ENCODE measurements at regions not wholly inside any gene's neighbourhood (a gene's known extent, or its start where the extent isn't known, plus 50 kb on each side); places are given as distances from the start of the nearest gene placed in this dataset.
"Not testable (repeated sequence)": the region's sequence is repeated elsewhere in the genome, so short reads cannot be mapped to it uniquely, and the experiment has no call there.

DNA sequence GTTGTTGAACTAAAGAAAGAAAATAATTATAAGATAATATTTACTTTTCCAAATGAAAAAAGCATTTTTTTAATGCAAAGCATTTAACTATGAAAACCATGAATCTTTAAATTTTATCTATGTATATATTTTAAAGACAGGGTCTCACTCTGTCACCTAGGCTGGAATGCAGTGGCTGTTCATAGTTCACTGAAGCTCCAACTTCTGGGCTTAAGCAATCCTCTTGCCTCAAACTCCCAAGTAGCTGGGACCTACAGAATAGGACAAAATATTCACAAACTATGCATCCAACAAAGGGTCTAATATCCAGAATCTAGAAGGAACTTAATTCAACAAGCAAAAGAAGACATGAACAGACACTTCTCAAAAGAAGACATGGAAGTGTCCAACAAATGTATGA is 55.9 kb upstream of the ALB start:
- Mint-ChIP-seq H3K36me3 (no peaks in the 10 kb centered on the region), H3K27ac (no peak overlapping the region), H3K27me3 (peaks cover 0 to 4% of the 10 kb centered on the region in 2 donors), H3K4me3 (no peak overlapping the region), H3K4me1 (peaks cover 3 to 5% of the 10 kb centered on the region in 2 donors), H3K9me3 (no peaks in the 10 kb centered on the region)
- ATAC-seq (replicated peaks) (no peak), DNase-seq (no peak)

GRCh38 chr4:73347497-73347896 is 56.6 kb upstream of the ALB start:
- Mint-ChIP-seq H3K9me3 (no peaks in the 10 kb centered on the region), H3K4me1 (peaks cover 3 to 5% of the 10 kb centered on the region in 2 donors), H3K27ac (no peak overlapping the region), H3K4me3 (no peak overlapping the region), H3K27me3 (peaks cover 0 to 4% of the 10 kb centered on the region in 2 donors), H3K36me3 (no peaks in the 10 kb centered on the region)
- ATAC-seq (replicated peaks) (no peak), DNase-seq (no peak)

GRCh38 chr4:73345399-73345975 is 58.6 kb upstream of the ALB start:
- Mint-ChIP-seq H3K9me3 (no peaks in the 10 kb centered on the region), H3K27ac (no peak overlapping the region), H3K4me1 (peaks cover 3 to 5% of the 10 kb centered on the region in 2 donors), H3K27me3 (peaks cover 0 to 4% of the 10 kb centered on the region in 2 donors), H3K4me3 (no peak overlapping the region), H3K36me3 (no peaks in the 10 kb centered on the region)
- ATAC-seq (replicated peaks) (no peak), DNase-seq (no peak)

DNA sequence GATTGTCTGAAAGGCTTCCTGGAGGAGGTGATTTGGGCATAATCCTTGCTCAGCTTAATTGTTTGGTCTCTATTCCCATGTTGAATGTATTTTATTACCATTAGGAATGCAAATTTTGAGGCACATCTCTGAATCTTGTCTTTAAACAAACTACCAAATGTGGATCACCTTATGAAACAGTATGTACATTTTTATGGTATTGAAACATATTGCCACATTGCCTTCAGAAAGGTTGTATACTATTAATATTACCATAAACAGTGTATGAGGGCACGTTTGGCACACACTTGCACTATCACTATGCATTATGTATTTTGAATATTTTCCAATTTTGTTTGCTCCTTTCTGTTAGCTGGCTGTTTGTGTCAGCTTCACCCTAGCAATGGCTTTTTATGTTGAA is 60.0 kb upstream of the ALB start:
- Mint-ChIP-seq H3K4me3 (no peak overlapping the region), H3K4me1 (peaks cover 3 to 5% of the 10 kb centered on the region in 2 donors), H3K27me3 (peaks cover under 1 to 4% of the 10 kb centered on the region in 2 donors), H3K27ac (no peak overlapping the region), H3K9me3 (no peaks in the 10 kb centered on the region), H3K36me3 (no peaks in the 10 kb centered on the region)
- DNase-seq (no peak), ATAC-seq (replicated peaks) (no peak)

- no peaks in the 10 kb centered on the region for H3K36me3 Mint-ChIP-seq
- DNase-seq: no peak
- ATAC-seq (replicated peaks): no peak
- peaks cover 2 to 3% of the 10 kb centered on the region in 2 donors for H3K4me1 Mint-ChIP-seq
- H3K27me3 Mint-ChIP-seq: peaks cover 6% of the 10 kb centered on the region in 2 donors
- H3K4me3 Mint-ChIP-seq: no peak overlapping the region
- peaks cover 1 to 7% of the 10 kb centered on the region in 2 donors for H3K9me3 Mint-ChIP-seq
- H3K27ac Mint-ChIP-seq: no peak overlapping the region
Measured at GRCh38 chr4:73343432-73343831, 60.7 kb upstream of the ALB start.

DNA sequence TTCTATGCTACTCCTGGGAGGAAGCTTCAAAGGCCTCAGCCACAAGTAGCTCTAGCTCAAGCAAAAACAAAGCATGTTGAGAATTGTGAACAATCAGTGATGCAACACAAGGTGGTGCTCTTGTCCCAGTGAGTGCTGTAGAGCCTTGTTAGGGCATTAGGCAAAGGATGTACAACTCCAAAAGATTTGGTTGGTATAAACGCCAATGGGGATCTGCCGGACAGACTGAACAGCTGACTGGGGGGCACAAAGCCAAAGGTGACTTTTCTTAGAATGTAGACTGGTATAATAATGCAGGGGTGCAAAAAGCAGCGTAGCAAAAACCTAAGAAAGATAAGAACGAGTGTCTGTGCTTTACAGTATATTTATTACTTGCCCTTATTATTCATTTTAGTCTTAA is 62.6 kb upstream of the ALB start:
- no peaks in the 10 kb centered on the region for H3K36me3 Mint-ChIP-seq
- H3K27ac Mint-ChIP-seq: no peak overlapping the region
- no peaks in the 10 kb centered on the region for H3K4me1 Mint-ChIP-seq
- peak; percentile 63 to 72 for ATAC-seq (replicated peaks)
- H3K9me3 Mint-ChIP-seq: peaks cover 2 to 8% of the 10 kb centered on the region in 2 donors
- DNase-seq: no peak
- peaks cover 10 to 12% of the 10 kb centered on the region in 2 donors for H3K27me3 Mint-ChIP-seq
- H3K4me3 Mint-ChIP-seq: no peak overlapping the region

- Mint-ChIP-seq H3K27me3 (peaks cover 11 to 12% of the 10 kb centered on the region in 2 donors), H3K27ac (no peak overlapping the region), H3K9me3 (peaks cover 2 to 8% of the 10 kb centered on the region in 2 donors), H3K4me1 (no peaks in the 10 kb centered on the region), H3K4me3 (no peak overlapping the region), H3K36me3 (no peaks in the 10 kb centered on the region)
- DNase-seq (no peak), ATAC-seq (replicated peaks) (no peak)
Measured at GRCh38 chr4:73340917-73341316, 63.2 kb upstream of the ALB start.

GRCh38 chr4:73335679-73336078 is 68.4 kb upstream of the ALB start:
- H3K27me3 Mint-ChIP-seq: peaks cover 8 to 12% of the 10 kb centered on the region in 2 donors
- ATAC-seq (replicated peaks) (no peak), DNase-seq (no peak)
- H3K4me1 Mint-ChIP-seq: no peaks in the 10 kb centered on the region
- H3K9me3 Mint-ChIP-seq: peaks cover 2 to 8% of the 10 kb centered on the region in 2 donors
- no peak overlapping the region for H3K27ac Mint-ChIP-seq
- H3K36me3 Mint-ChIP-seq: no peaks in the 10 kb centered on the region
- H3K4me3 Mint-ChIP-seq: no peak overlapping the region

DNA sequence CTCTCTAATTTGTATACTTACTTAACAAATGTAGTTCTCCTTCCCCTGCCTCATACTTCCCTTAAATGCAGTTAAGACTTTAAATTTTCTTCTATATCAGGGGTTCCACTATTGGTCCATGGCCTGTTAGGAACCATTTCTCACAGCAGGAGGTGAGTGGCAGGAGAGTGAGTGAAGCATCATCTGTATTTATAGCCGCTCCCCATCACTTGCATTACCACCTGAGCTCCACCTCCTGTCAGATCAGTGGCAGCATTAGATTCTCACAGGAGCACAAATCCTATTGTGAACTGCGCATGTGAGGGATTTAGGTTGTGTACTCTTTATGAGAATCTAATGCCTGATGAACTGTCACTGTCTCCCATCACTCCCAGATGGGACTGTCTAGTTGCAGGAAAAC is 72.1 kb upstream of the ALB start:
- not testable (repeated sequence) for DNase-seq; H3K27me3 Mint-ChIP-seq; H3K9me3 Mint-ChIP-seq; H3K27ac Mint-ChIP-seq; H3K4me3 Mint-ChIP-seq; ATAC-seq (replicated peaks); H3K4me1 Mint-ChIP-seq; H3K36me3 Mint-ChIP-seq

GRCh38 chr4:73329300-73329699 is 70.7 kb upstream of the ANKRD17 start:
- no peaks in the 10 kb centered on the region for H3K4me1 Mint-ChIP-seq
- ATAC-seq (replicated peaks): no peak

DNA sequence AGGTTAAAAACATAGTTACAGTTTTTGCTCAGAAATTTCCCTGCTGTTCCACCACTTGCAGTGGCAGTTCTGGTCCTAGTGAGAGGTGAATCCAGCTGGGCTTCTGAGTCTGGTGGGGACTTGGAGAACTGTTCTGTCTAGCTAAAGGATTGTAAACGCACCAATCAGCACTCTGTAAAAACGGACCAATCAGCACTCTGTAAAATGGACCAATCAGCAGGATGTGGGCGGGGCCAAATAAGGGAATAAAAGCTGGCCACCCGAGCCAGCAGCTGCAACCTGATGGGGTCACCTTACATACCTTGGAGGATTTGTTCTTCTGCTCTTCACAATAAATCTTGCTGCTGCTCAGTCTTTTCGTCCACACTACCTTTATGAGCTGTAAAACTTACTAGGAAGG is 67.2 kb upstream of the ANKRD17 start:
- H3K27ac Mint-ChIP-seq, H3K4me3 Mint-ChIP-seq, H3K27me3 Mint-ChIP-seq: not testable (repeated sequence)

More at GRCh38 chr4:73329300-73329699, 70.7 kb upstream of the ANKRD17 start:
- DNase-seq: no peak
- peaks cover 6 to 7% of the 10 kb centered on the region in 2 donors for H3K9me3 Mint-ChIP-seq
- no peak overlapping the region for H3K27ac Mint-ChIP-seq
- no peaks in the 10 kb centered on the region for H3K36me3 Mint-ChIP-seq
- H3K4me3 Mint-ChIP-seq: no peak overlapping the region
- H3K27me3 Mint-ChIP-seq: no peaks in the 10 kb centered on the region

GRCh38 chr4:73317092-73317491 is 58.5 kb upstream of the ANKRD17 start:
- peaks cover 6 to 8% of the 10 kb centered on the region in 2 donors for H3K36me3 Mint-ChIP-seq
- no peak for DNase-seq
- ATAC-seq (replicated peaks): no peak
- no peak overlapping the region for H3K27ac Mint-ChIP-seq
- H3K9me3 Mint-ChIP-seq: peaks cover 14% of the 10 kb centered on the region in 2 donors
- H3K27me3 Mint-ChIP-seq: peaks cover 4 to 7% of the 10 kb centered on the region in 2 donors
- no peak overlapping the region for H3K4me3 Mint-ChIP-seq
- H3K4me1 Mint-ChIP-seq: no peaks in the 10 kb centered on the region

More for the DNA sequence above, 67.2 kb upstream of the ANKRD17 start:
- ATAC-seq (replicated peaks); H3K4me1 Mint-ChIP-seq; DNase-seq; H3K36me3 Mint-ChIP-seq: not testable (repeated sequence)
- H3K9me3 Mint-ChIP-seq: peaks cover 20 to 21% of the 10 kb centered on the region in 2 donors

DNA sequence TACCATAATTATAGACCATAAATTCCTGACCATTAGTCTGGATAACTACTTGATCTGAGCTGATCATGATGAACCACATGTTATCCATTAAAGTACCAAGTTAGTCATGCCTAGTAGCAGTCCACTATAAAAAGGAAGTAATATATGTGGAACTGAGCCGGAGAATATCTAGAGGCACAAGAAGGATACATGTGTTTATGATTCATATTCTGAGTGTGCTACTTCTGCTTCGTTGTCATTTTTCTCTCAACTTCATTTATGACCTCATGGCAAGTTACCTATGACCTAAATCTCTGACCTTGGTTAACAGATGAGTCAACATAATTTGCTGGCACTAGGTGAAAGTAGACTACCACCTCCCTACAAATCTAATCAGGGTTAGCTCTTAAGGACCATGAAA is 56.5 kb upstream of the ANKRD17 start:
- no peak overlapping the region for H3K4me3 Mint-ChIP-seq
- H3K27ac Mint-ChIP-seq: no peak overlapping the region
- peaks cover 2 to 3% of the 10 kb centered on the region in 2 donors for H3K36me3 Mint-ChIP-seq
- DNase-seq: no peak
- no peaks in the 10 kb centered on the region for H3K4me1 Mint-ChIP-seq
- peaks cover 2 to 4% of the 10 kb centered on the region in 2 donors for H3K9me3 Mint-ChIP-seq
- ATAC-seq (replicated peaks): peak; percentile 46 to 48
- H3K27me3 Mint-ChIP-seq: peaks cover 0 to 4% of the 10 kb centered on the region in 2 donors

DNA sequence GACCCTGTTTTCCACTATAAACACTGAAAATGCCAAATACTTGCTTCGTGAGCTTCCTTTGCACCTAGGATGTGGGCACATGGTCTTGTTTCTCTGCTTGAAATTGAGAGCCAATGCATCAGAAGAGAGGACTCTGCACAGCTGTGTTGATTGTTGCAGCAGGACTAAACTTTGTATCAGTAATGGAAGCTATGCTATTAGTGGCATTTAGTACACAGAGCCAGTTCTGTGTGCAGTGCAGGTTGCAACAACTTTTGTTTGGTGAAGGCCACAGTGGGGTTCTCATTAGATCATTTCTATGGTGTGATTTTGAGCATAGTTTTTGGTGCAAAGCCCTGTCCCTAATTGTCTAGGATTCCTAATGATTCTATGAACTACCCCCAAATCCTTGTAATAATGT is 54.4 kb upstream of the ANKRD17 start:
- no peaks in the 10 kb centered on the region for H3K36me3 Mint-ChIP-seq
- peaks cover 0 to 2% of the 10 kb centered on the region in 2 donors for H3K4me1 Mint-ChIP-seq
- ATAC-seq (replicated peaks): no peak
- H3K27ac Mint-ChIP-seq: no peak overlapping the region
- no peak for DNase-seq
- no peak overlapping the region for H3K4me3 Mint-ChIP-seq
- no peaks in the 10 kb centered on the region for H3K27me3 Mint-ChIP-seq
- H3K9me3 Mint-ChIP-seq: no peaks in the 10 kb centered on the region

DNA sequence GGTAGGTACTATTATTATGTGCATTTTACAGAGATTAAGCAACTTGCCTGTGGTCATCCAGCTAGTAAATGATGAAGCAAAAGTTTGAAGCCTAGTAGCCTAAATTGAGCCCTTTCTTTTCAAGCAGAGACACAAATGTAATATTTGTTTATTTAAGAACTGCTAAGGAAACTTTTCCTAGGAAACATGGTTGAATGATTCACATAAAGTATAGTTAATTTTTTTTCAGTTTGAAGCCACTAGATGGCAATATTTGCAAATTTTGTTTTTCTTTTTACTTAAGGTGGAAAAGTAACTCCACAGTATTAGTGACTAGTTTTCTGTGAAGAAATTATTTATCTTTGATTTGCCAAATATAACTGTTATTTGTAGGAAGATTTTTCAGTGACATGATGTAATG is 52.8 kb upstream of the ANKRD17 start:
- Mint-ChIP-seq H3K9me3 (no peaks in the 10 kb centered on the region), H3K36me3 (no peaks in the 10 kb centered on the region), H3K27me3 (no peaks in the 10 kb centered on the region), H3K27ac (no peak overlapping the region), H3K4me1 (peaks cover 0 to 2% of the 10 kb centered on the region in 2 donors), H3K4me3 (no peak overlapping the region)
- ATAC-seq (replicated peaks): no peak
- DNase-seq: no peak

Measured in stimulated activated naive B cell treated with anti-CD40 and anti-IgM and Interleukin-4, amounts not matched to agents 10 μg/mL and 1 μg/mL and 100 μg/mL, for 72 hours (primary cell).